ENCODE measurements at regions not wholly inside any gene's neighbourhood (a gene's known extent, or its start where the extent isn't known, plus 50 kb on each side); places are given as distances from the start of the nearest gene placed in this dataset.
"Not testable (repeated sequence)": the region's sequence is repeated elsewhere in the genome, so short reads cannot be mapped to it uniquely, and the experiment has no call there.

DNA sequence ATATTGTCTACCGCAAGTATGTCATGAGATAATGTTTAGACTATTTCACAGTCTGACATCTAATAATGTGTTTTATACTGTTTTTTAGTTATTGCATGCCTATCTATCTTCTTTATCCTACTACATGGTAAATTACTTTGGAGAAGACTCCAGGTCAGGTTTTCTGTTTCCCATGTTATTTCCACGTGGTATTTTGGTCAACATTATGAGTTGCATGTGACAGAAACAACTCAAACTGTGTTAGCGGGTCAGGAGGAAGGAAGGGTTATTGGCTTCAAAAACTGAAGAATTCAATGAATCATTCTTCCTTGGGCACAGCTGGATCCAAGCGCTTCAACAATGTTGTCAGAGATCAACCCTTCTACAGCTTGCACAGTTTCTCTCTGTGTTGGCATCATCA, 252.1 kb upstream of the CCNG1 start:
- DNase-seq = no peak

- peak; percentile 2 for DNase-seq
These were observed 248.3 kb upstream of the CCNG1 start for GRCh38 chr5:163189023-163189553.

GRCh38 chr5:163190283-163190682, 247.1 kb upstream of the CCNG1 start:
- no peak for DNase-seq

- no peak for DNase-seq
These were observed 246.6 kb upstream of the CCNG1 start for GRCh38 chr5:163190784-163191183.

DNA sequence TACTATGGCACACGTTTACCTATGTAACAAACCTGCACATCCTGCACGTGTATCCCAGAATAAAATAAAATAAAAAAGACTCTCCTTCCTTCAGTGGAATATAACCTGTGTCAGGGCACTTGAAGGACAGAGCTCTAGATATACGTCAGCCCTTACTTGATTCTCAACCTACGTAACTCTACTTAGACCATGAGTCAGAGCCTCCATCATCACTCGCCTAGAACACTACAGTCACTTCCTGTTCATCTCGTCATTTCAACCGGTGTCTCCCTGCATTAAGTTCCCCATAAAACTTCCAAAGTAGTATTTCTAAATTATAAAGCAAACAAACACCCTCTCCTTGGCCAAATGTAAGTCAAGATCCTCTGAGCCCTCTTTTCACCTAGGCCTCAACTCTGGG, 243.5 kb upstream of the CCNG1 start:
- DNase-seq = no peak

- no peak for DNase-seq
These were observed 231.8 kb upstream of the CCNG1 start for GRCh38 chr5:163205645-163206044.

GRCh38 chr5:163221581-163221980, 215.8 kb upstream of the CCNG1 start:
- no peak for DNase-seq

DNA sequence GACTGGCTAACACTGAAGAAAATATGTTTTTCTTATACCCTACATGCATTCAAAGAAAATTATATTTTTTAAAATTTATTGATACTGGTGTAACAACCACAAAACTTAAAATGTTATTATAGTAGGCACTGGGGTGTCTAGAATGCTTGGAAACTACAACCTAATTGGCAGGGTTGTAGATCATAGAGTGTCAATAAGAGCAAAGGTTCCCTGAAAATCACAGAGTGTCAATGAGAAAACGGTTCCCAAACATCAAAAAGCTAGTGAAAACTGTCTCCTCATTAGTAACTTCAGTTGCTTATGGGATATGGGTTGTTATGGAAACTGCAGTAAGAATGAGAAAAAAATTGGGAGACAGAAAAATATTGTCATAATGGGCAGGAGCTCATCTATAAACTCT, 214.4 kb upstream of the CCNG1 start:
- DNase-seq = no peak

DNA sequence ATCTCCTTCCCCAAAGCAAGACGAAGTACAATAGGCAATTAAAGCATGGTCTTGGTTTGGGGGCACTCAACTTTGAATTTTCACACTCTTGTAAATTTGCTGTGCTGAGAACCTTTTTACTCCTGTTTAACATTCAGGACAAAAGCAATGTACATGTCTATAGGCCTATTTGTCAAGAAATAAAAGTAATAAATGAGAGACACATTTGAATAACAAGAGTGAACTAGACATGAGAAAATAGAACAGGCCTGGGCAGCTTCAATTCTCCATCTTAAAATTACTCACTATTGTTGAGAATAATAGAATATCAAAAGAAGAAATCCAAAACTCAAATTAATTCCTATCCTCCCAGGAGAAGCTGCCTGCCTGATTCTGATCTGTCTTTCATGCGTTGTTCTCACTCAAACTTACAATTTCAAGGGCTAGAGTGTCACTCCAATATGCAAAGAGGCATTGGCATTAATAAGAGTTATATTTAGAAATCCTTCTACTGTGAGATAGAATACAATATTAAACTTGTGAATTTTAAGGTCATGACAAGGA, 192.9 kb upstream of the CCNG1 start:
- DNase-seq = no peak

- DNase-seq = no peak
These were observed 191.8 kb upstream of the CCNG1 start for GRCh38 chr5:163245584-163245983.

DNA sequence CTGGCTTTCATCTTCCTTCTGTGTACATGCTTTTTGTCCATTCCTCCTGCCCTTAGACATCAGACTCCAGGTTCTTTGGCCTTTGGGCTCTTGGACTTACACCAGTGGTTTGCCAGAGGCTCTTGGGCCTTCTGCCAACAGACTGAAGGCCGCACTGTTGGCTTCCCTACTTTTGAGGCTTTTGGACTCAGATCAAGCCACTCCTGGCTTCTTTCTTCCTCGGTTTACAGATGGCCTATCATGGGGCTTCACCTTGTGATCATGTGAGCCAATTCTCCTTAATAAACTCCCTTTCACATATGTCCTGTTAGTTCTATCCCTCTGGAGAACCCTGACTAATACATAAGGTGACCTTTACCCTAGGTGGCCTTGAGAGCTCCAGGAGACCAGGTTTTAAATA, 189.1 kb upstream of the CCNG1 start:
- peak; percentile 8 for DNase-seq

- peak; percentile 68 for DNase-seq
These were observed 188.5 kb upstream of the CCNG1 start for GRCh38 chr5:163248871-163249270.

DNA sequence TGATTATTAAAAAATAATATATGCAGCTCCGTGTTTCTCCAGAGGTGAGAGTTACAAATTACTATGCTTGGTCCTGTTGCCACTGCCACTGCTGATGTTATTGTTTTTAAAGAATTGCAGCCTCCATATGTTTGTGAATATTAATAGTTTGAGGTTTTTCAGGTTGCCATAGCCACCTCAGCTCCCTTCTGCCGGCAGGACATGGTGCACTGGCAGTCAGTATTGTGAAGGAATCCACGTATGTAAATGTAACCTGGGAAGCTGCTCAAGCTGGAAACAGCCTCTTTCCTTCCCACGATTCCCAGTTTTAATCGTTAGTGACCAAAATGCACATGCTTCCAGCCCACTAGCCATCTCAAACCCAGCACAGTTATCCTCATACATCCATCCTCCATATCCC, 184.4 kb upstream of the CCNG1 start:
- no peak for DNase-seq

DNA sequence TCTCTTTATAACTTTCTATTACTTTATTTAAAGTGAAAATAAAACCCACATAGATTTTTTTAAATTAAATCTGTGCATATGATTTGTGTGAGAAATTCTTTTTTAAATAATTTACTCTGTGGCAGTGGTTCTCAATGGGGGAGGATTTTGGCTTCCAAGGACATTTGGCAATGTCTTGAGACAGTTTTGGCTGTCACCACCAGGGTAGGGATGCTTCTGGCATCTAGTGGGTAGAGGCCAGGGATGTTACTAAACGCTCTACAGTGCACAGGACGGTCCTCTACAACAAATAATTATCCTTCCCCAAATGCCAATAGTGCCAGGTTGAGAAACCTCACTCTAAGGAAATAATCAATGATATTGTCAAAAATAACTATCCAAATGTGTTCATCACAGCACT, 177.9 kb upstream of the CCNG1 start:
- DNase-seq = no peak

DNA sequence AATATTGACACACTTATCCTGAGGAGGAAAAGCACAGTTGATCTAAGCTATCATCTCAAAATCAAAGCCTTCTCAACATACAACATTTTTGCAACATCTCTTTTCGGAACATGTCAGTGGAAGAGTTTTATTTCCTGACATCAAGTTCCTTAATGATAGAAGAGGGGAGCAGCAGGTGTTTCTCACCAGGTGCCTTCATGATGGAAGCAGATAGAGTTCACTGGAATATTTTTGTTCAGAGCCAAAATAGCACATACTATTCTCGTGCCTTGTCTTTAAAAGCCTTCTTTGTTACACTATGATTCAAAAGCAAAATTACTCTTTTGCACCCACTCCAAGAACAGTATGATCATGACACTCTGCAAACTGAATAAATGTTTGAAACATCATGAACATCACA, 176.9 kb upstream of the CCNG1 start:
- no peak for DNase-seq

DNA sequence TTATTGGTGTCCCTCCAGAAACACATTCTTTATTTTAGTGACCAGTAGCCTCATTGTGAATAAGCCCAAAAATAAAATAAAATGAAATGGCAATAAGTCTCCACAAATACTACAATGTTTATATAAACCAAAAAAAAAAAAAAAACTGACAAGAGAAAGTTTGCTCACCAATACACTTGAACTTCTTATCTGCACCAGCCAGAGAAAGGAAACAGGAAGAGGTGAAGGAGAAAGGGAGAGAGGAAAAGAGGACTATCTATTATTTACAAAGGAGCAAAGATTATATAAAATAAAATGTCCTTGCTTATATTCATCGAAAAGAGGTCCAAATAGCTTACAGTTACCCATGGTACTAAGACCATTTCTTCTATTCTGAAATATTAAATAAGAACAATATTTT, 176.4 kb upstream of the CCNG1 start:
- no peak for DNase-seq

DNA sequence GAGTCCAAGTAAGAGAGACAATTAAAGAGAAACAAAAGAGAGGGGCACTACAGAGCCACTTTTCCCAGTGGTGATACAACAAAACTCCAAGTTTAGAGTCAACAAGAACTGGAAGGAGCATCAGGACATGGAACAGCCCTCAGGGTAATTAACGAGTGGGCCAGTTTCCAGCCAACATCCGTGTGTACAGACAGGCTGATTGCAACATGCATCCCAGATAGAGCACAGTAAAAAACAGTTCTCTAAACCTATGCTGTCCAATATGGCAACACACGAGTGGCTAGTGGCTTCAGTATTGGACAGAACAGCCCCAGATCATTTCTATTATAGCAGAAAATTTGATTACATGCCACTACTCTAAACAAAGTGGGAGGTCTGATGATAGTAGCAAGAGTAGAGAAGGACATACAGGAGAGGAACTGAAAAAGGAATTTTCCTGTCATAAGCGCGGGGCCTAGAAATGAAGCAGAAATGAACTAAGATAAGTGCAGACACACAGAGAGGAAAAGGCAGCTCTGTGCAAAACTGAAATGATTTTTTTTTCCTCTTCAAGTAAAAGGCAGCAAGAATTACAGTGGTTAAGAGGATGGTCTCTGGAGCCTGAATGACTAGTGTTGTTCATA, 175.6 kb upstream of the CCNG1 start:
- no peak for DNase-seq

- not testable (repeated sequence) for DNase-seq
These were observed 171.1 kb upstream of the CCNG1 start for GRCh38 chr5:163266249-163266648.

GRCh38 chr5:163269624-163270023, 167.8 kb upstream of the CCNG1 start:
- DNase-seq = peak; percentile 3

GRCh38 chr5:163276466-163276865, 160.9 kb upstream of the CCNG1 start:
- DNase-seq = no peak

- DNase-seq = not testable (repeated sequence)
These were observed 156.5 kb upstream of the CCNG1 start for GRCh38 chr5:163280897-163281296.

GRCh38 chr5:163281512-163281911, 155.9 kb upstream of the CCNG1 start:
- no peak for DNase-seq

- no peak for DNase-seq
These were observed 143.6 kb upstream of the CCNG1 start for GRCh38 chr5:163293836-163294235.

DNA sequence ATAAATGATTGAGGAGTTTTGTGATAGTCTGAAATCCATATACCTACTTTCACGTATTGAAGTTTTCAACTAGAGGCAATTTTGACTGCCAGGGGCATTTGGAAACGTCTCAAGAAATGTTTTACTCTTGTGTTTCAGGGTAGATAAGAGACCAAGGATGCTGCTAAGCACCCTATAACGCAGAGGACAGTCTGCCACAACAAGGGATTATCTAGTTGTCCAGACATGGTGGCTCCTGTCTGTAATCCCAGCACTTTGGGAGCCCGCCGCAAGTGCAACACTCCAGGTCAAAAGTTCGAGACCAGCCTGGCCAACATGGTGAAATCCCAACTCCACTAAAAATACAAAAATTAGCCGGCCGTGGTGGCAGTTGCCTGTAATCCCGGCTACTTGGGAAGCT, 133.7 kb upstream of the CCNG1 start:
- DNase-seq = no peak

DNA sequence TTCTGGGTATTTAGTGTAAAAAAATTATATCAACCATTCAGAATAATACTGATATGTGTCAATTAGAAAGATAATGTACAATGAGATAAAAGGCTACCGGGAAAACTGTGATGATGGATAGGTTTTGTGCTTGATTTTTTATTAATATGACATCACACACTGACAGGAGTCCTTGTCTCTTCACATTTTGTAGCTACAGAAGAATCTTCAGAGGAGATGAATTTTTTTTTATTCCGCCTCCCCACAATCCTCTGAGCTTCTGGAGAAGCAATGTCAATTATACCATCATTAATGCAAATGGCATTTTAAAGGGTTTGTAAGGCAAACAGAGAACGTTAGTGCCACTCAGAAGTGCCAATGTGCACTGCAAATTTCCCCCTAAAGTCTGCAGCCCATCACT, 131.7 kb upstream of the CCNG1 start:
- DNase-seq = no peak
